ENCODE measurements at regions not wholly inside any gene's neighbourhood (a gene's known extent, or its start where the extent isn't known, plus 50 kb on each side); places are given as distances from the start of the nearest gene placed in this dataset.

- H4K91ac ChIP-seq (ENCODE audit: insufficient read length, low read depth, low read length) = no peak overlapping the region
- no peaks in the 10 kb centered on the region for H4K20me1 ChIP-seq (ENCODE audit: control insufficient read depth, insufficient read depth, insufficient read length)
- peaks cover 0 to 4% of the 10 kb centered on the region in 2 experiments; a peak in 2 of 4 replicates for H3K4me1 Mint-ChIP-seq
- H4K8ac ChIP-seq (replicated peaks; ENCODE audit: insufficient read length, low read depth, low read length) = no peak overlapping the region
- no peak for TF ChIP-seq CTCF (conservative IDR thresholded peaks at IDR 0.05)
- H3K4ac ChIP-seq (ENCODE audit: low read depth, low read length) = no peak overlapping the region
- peaks cover 2 to 3% of the 10 kb centered on the region in 2 experiments; a peak in 4 of 5 replicates for H3K9me3 Mint-ChIP-seq
- H3K27me3 Mint-ChIP-seq (ENCODE audit: low read depth) = no peaks in the 10 kb centered on the region
- no peak overlapping the region for H2BK20ac ChIP-seq (ENCODE audit: low read depth, low read length, poor library complexity, severe bottlenecking)
- no peak overlapping the region for H3K56ac ChIP-seq (ENCODE audit: insufficient read length, low read depth, low read length)
- no peak overlapping the region for H2BK120ac ChIP-seq (ENCODE audit: low read depth, low read length, poor library complexity, severe bottlenecking)
- H2BK15ac ChIP-seq (ENCODE audit: low read depth, low read length) = no peak overlapping the region
- H2BK5ac ChIP-seq (ENCODE audit: insufficient read length, low read length) = no peak overlapping the region
- no peak overlapping the region for H2AK5ac ChIP-seq (ENCODE audit: insufficient read length, low read length)
- no peak overlapping the region for H2BK12ac ChIP-seq (ENCODE audit: insufficient read length, low read depth, low read length)
- H3K4me2 ChIP-seq (ENCODE audit: insufficient read depth, insufficient read length, low read length) = no peak overlapping the region
- no peak overlapping the region for H3K23ac ChIP-seq (ENCODE audit: insufficient read length, low read depth, low read length)
- H3K18ac ChIP-seq (ENCODE audit: insufficient read length, low read depth, low read length) = no peak overlapping the region
- no peaks in the 10 kb centered on the region for H3K27me3 ChIP-seq (ENCODE audit: insufficient read depth, low read length)
- no peaks in the 10 kb centered on the region for H3K4me1 ChIP-seq (ENCODE audit: insufficient read depth, low read length)
- no peaks in the 10 kb centered on the region for H3K9me3 ChIP-seq (ENCODE audit: control insufficient read depth, low read depth, low read length)
- H3K9ac ChIP-seq (ENCODE audit: extremely low read depth, insufficient read length, low read length) = no peak overlapping the region
- H3K23me2 ChIP-seq (ENCODE audit: insufficient read length, low read depth, low read length, poor library complexity, severe bottlenecking) = no peaks in the 10 kb centered on the region
- no peak for DNase-seq
- H4K5ac ChIP-seq (ENCODE audit: insufficient read length, low read depth, low read length) = no peak overlapping the region
- no peak overlapping the region for H2AFZ ChIP-seq (ENCODE audit: low read length)
- H3K79me2 ChIP-seq (ENCODE audit: insufficient read depth, low read length) = no peaks in the 10 kb centered on the region
- no peak overlapping the region for H3K14ac ChIP-seq (ENCODE audit: insufficient read depth, low read length)
- H3K79me1 ChIP-seq (ENCODE audit: insufficient read depth, low read depth, low read length, poor library complexity, severe bottlenecking) = no peaks in the 10 kb centered on the region
- H3T11ph ChIP-seq (ENCODE audit: low read length) = no peak overlapping the region
- H3K36me3 Mint-ChIP-seq (ENCODE audit: insufficient read depth in 1 of 3, low read depth in 3 of 3) = peaks cover 0 to 5% (median 2%) of the 10 kb centered on the region in 3 experiments; a peak in 2 of 7 replicates
- no peak overlapping the region for H3K27ac ChIP-seq (ENCODE audit: insufficient read length, low read depth, low read length)
- no peak overlapping the region; a peak in 1 of 7 replicates for H3K27ac Mint-ChIP-seq
- H3K4me3 Mint-ChIP-seq = no peak overlapping the region
Measured at GRCh38 chr6:88388589-88388988, 222.4 kb upstream of the CNR1 start.

Measured in H9 (cell line).